A549 (cell line): ENCODE measurements at regions not wholly inside any gene's neighbourhood (a gene's known extent, or its start where the extent isn't known, plus 50 kb on each side); places are given as distances from the start of the nearest gene placed in this dataset.

ENCODE experiments used
- CHD2 ChIP-seq: fragments of 150-350 bp; IDR thresholded peaks from 2 replicates; pipeline ENCODE4 v1.6.1; 2014; ENCODE audit warnings: low read length; ENCODE audit not compliant: partially characterized antibody
- CHD4 ChIP-seq: fragments of 200-600 bp; sonication (generic); IDR thresholded peaks from 2 replicates; pipeline ENCODE4 v1.6.1; 2016; ENCODE audit warnings: antibody characterized with exemption, mild to moderate bottlenecking, borderline replicate concordance
- HDAC2 ChIP-seq: fragments of 200-600 bp; sonication (generic); IDR thresholded peaks from 2 replicates; pipeline ENCODE4 v1.6.1; 2016
- MAFK ChIP-seq: fragments of 450-650 bp; IDR thresholded peaks from 2 replicates; pipeline ENCODE4 v1.6.1; 2014; ENCODE audit not compliant: partially characterized antibody
- MYC ChIP-seq: IDR thresholded peaks from 2 replicates; pipeline ENCODE4 v1.6.1; 2012; ENCODE audit warnings: mild to moderate bottlenecking, inconsistent platforms, low read length, improper control_type of control experiment, borderline replicate concordance
- POLR2A ChIP-seq: IDR thresholded peaks from 2 replicates; pipeline ENCODE4 v1.6.1; 2012; ENCODE audit warnings: mild to moderate bottlenecking, low read length
- RAD21 ChIP-seq, 2 experiments: fragments of >200 bp in 1 of 2; sonication (Bioruptor Twin) in 1 of 2; formaldehyde crosslinking in 1 of 2; IDR thresholded peaks in 1 of 2; conservative IDR thresholded peaks in 1 of 2; 2 replicates in 1 of 2; 3 replicates in 1 of 2; pipeline ENCODE4 v1.6.1; 2012 to 2018; ENCODE audit warnings: inconsistent platforms in 1 of 2
- RCOR1 ChIP-seq: fragments of 150-350 bp; IDR thresholded peaks from 2 replicates; pipeline ENCODE4 v1.6.1; 2014; ENCODE audit warnings: antibody characterized with exemption, low read length, low read depth
- RFX5 ChIP-seq: fragments of 450-650 bp; IDR thresholded peaks from 2 replicates; pipeline ENCODE4 v1.7.1; 2014; ENCODE audit warnings: antibody characterized with exemption, mild to moderate bottlenecking, moderate library complexity
- TF ChIP-seq, protein P1 (sequence below): fragments of >200 bp; sonication (Bioruptor Twin); formaldehyde crosslinking; IDR thresholded peaks from 3 replicates; pipeline ENCODE4 v1.5.1; 2016
- TF ChIP-seq, protein P2 (sequence below): fragments of 150-350 bp; IDR thresholded peaks from 2 replicates; pipeline ENCODE4 v1.6.1; 2014; ENCODE audit warnings: low read depth, mild to moderate bottlenecking, low read length

DNA sequence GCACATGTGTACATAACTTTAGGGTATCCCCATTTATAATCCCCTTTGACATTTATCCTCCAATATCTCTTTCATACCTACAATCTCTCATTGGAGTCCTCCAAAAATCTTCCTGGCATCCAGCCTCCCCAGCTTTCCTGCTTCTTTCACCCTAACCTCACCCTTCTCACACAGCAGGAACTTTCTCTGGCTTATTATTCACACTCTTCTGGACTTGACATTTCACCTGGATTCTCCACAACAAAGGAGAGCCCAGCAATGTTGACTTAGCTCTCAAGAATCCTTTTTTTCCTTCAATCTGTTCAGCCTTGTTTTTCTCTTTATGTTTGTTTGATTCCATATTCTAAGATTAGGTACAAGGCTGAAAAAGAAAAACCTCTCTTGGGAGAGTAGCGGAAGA is 783.6 kb upstream of the ACVR2A start:
- TF ChIP-seq, protein P1, sequence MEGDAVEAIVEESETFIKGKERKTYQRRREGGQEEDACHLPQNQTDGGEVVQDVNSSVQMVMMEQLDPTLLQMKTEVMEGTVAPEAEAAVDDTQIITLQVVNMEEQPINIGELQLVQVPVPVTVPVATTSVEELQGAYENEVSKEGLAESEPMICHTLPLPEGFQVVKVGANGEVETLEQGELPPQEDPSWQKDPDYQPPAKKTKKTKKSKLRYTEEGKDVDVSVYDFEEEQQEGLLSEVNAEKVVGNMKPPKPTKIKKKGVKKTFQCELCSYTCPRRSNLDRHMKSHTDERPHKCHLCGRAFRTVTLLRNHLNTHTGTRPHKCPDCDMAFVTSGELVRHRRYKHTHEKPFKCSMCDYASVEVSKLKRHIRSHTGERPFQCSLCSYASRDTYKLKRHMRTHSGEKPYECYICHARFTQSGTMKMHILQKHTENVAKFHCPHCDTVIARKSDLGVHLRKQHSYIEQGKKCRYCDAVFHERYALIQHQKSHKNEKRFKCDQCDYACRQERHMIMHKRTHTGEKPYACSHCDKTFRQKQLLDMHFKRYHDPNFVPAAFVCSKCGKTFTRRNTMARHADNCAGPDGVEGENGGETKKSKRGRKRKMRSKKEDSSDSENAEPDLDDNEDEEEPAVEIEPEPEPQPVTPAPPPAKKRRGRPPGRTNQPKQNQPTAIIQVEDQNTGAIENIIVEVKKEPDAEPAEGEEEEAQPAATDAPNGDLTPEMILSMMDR: no peak
- TF ChIP-seq RCOR1 (no peak), RFX5 (no peak), POLR2A (no peak), CHD2 (no peak), CHD4 (no peak), HDAC2 (no peak), MAFK (no peak), MYC (no peak), RAD21 (conservative IDR thresholded peaks at IDR 0.05 in 1 of 2, IDR thresholded peaks at IDR 0.05 in 1 of 2) (no peak)
- TF ChIP-seq, protein P2, sequence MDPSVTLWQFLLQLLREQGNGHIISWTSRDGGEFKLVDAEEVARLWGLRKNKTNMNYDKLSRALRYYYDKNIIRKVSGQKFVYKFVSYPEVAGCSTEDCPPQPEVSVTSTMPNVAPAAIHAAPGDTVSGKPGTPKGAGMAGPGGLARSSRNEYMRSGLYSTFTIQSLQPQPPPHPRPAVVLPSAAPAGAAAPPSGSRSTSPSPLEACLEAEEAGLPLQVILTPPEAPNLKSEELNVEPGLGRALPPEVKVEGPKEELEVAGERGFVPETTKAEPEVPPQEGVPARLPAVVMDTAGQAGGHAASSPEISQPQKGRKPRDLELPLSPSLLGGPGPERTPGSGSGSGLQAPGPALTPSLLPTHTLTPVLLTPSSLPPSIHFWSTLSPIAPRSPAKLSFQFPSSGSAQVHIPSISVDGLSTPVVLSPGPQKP: no peak
